ENCODE measurements at regions not wholly inside any gene's neighbourhood (a gene's known extent, or its start where the extent isn't known, plus 50 kb on each side); places are given as distances from the start of the nearest gene placed in this dataset.

GRCh38 chr12:87469295-87469694, 559.9 kb downstream of the C12orf50 start:
- TF ChIP-seq CTCF (IDR thresholded peaks at IDR 0.05) (no peak), POLR2A (IDR thresholded peaks at IDR 0.05) (no peak)
